HepG2 (cell line): ENCODE measurements at regions not wholly inside any gene's neighbourhood (a gene's known extent, or its start where the extent isn't known, plus 50 kb on each side); places are given as distances from the start of the nearest gene placed in this dataset.

Source experiments
- ATAC-seq: fragments of 200-7000 bp; cut with Tn5 transposase; 3 replicates; pipeline ENCODE4 v1.9.1; 2020; ENCODE audit warnings: mild to moderate bottlenecking, moderate library complexity
- BruUV-seq: library from RNA; stranded (reverse); fragments of 400-500 nt; replicated peaks from 2 replicates; lab custom pipeline; 2021; lab: Mats Ljungman, UMichigan
- CTCF ChIA-PET: fragments of 300-600 bp; formaldehyde crosslinking; extraction: SDS; loops from one replicate; lab custom pipeline; 2021; ENCODE audit warnings: low total read pairs, inconsistent platforms, low intra/inter-chr PET ratio; lab: Yijun Ruan, JAX
- POLR2A ChIA-PET: fragments of 350-600 bp; sonication (Branson Sonifier 250); formaldehyde crosslinking; loops from one replicate; lab custom pipeline; 2020; ENCODE audit warnings: antibody characterized with exemption, inconsistent platforms; lab: Yijun Ruan, JAX
- DNase-seq: peaks from one replicate; pipeline ENCODE4 v3.0.0-alpha.2; 2015; ENCODE audit warnings: low spot score
- FAIRE-seq: peaks from 3 replicates; lab custom pipeline; 2011; peaks lifted over from hg19 to GRCh38; lab: Jason Lieb, UNC
- H2AFZ ChIP-seq: one replicate; pipeline ENCODE4 v1.6.1; 2011; ENCODE audit warnings: low read length, inconsistent platforms
- H3K27ac ChIP-seq: fragments of 300-600 bp; 3 replicates; pipeline ENCODE4 v1.8.0; 2011; ENCODE audit warnings: mixed run types, mild to moderate bottlenecking, mixed read lengths, low read length, inconsistent platforms; ENCODE audit not compliant: insufficient read depth; ENCODE audit errors: extremely low read length
- H3K27me3 ChIP-seq, 2 experiments: fragments of 200-600 bp in 1 of 2; 2 replicates in 1 of 2; 3 replicates in 1 of 2; pipeline versions ENCODE4 v1.6.0 to v1.8.0; 2011; ENCODE audit warnings: low read length in 2 of 2, mild to moderate bottlenecking in 2 of 2, moderate library complexity in 2 of 2, inconsistent platforms in 1 of 2; ENCODE audit not compliant: insufficient read depth in 2 of 2, control insufficient read depth in 1 of 2
- H3K36me3 ChIP-seq, 2 experiments: fragments of 200-600 bp in 1 of 2; replicated peaks in 1 of 2; 2 replicates in 1 of 2; 3 replicates in 1 of 2; pipeline versions ENCODE4 v1.5.1 to v1.8.0; 2011; ENCODE audit warnings: low read length in 2 of 2, inconsistent platforms in 1 of 2; ENCODE audit not compliant: insufficient read depth in 2 of 2, control insufficient read depth in 1 of 2
- H3K4me1 ChIP-seq: 2 replicates; pipeline ENCODE4 v1.5.1; 2012; ENCODE audit warnings: low read length, inconsistent platforms; ENCODE audit not compliant: insufficient read depth
- H3K4me2 ChIP-seq: 2 replicates; pipeline ENCODE4 v1.6.0; 2011; ENCODE audit warnings: low read depth, low read length, inconsistent platforms
- H3K4me3 ChIP-seq, 3 experiments: fragments of 200-600 bp in 1 of 3; sonication (generic), shearing (Covaris generic) in 1 of 3; replicated peaks in 1 of 3; 2 replicates each; pipeline ENCODE4 v1.5.1; 2011 to 2016; ENCODE audit warnings: low read length in 3 of 3, inconsistent platforms in 2 of 3, low read depth in 2 of 3, mild to moderate bottlenecking in 2 of 3, control low read depth in 1 of 3, mixed read lengths in 1 of 3; ENCODE audit not compliant: insufficient read depth in 1 of 3
- H3K79me2 ChIP-seq: one replicate; pipeline ENCODE4 v1.6.1; 2011; ENCODE audit warnings: low read length, inconsistent platforms; ENCODE audit not compliant: insufficient read depth
- H3K9ac ChIP-seq: 2 replicates; pipeline ENCODE4 v1.6.0; 2011; ENCODE audit warnings: mild to moderate bottlenecking, low read depth, low read length, inconsistent platforms; ENCODE audit not compliant: insufficient read depth
- H3K9me3 ChIP-seq: 2 replicates; pipeline ENCODE4 v1.5.1; 2012; ENCODE audit warnings: mild to moderate bottlenecking, low read length
- H4K20me1 ChIP-seq: 2 replicates; pipeline ENCODE4 v1.6.0; 2011; ENCODE audit warnings: inconsistent platforms, mild to moderate bottlenecking, low read length, moderate library complexity; ENCODE audit not compliant: insufficient read depth
- ATF7 ChIP-seq, 2 experiments: fragments of 450-650 bp in 1 of 2; sonication (generic) in 1 of 2; formaldehyde crosslinking in 1 of 2; IDR thresholded peaks; 2 replicates each; pipeline versions ENCODE4 v1.4.0 to v1.6.1; 2016 to 2020; ENCODE audit warnings: antibody characterized with exemption in 1 of 2, mild to moderate bottlenecking in 1 of 2, missing genetic modification reagents in 1 of 2
- BRCA1 ChIP-seq: sonication (generic); formaldehyde crosslinking; IDR thresholded peaks from 2 replicates; pipeline ENCODE4 v1.4.0; 2020; ENCODE audit warnings: missing genetic modification reagents
- CBX5 ChIP-seq: sonication (generic); formaldehyde crosslinking; IDR thresholded peaks from 2 replicates; pipeline ENCODE4 v1.4.0; 2020; ENCODE audit warnings: missing genetic modification reagents, borderline replicate concordance
- DNMT3B ChIP-seq: conservative IDR thresholded peaks from 2 replicates; pipeline ENCODE4 v1.6.1; 2016; ENCODE audit warnings: missing biosample characterization, control low read depth
- DRAP1 ChIP-seq: IDR thresholded peaks from 2 replicates; pipeline ENCODE4 v1.6.1; 2016; ENCODE audit warnings: missing genetic modification reagents, missing compliant biosample characterization
- ETV5 ChIP-seq: IDR thresholded peaks from 2 replicates; pipeline ENCODE4 v1.6.1; 2018; ENCODE audit warnings: missing biosample characterization, missing genetic modification reagents, inconsistent platforms, borderline replicate concordance
- MAX ChIP-seq: IDR thresholded peaks from 2 replicates; pipeline ENCODE4 v1.6.1; 2012; ENCODE audit warnings: inconsistent platforms
- NFYB ChIP-seq: sonication (generic); formaldehyde crosslinking; IDR thresholded peaks from 2 replicates; pipeline ENCODE4 v1.4.0; 2020; ENCODE audit warnings: missing genetic modification reagents
- SMARCE1 ChIP-seq: fragments of 450-650 bp; IDR thresholded peaks from 2 replicates; pipeline ENCODE4 v1.6.1; 2017; ENCODE audit warnings: borderline replicate concordance
- ZNF235 ChIP-seq: sonication (generic); formaldehyde crosslinking; IDR thresholded peaks from 2 replicates; pipeline ENCODE4 v1.8.1; 2023; ENCODE audit warnings: mild to moderate bottlenecking, missing genetic modification reagents, borderline replicate concordance
- ZNF501 ChIP-seq: sonication (generic); formaldehyde crosslinking; IDR thresholded peaks from 2 replicates; pipeline ENCODE4 v1.5.1; 2020; ENCODE audit warnings: mild to moderate bottlenecking, moderate library complexity, missing genetic modification reagents
- ZNF780A ChIP-seq: sonication (generic); formaldehyde crosslinking; IDR thresholded peaks from 2 replicates; pipeline ENCODE4 v1.8.0; 2022; ENCODE audit warnings: mild to moderate bottlenecking, missing genetic modification reagents, moderate library complexity
- ZSCAN25 ChIP-seq: sonication (generic); formaldehyde crosslinking; IDR thresholded peaks from 2 replicates; pipeline ENCODE4 v1.8.0; 2022; ENCODE audit warnings: mild to moderate bottlenecking, missing genetic modification reagents
- WGBS: methylation state at CpG from one replicate; pipeline ENCODE4 v1.1.6; 2017; ENCODE audit warnings: low lambda C conversion rate; 5-methylcytosine and 5-hydroxymethylcytosine counted together
- in situ Hi-C: cut with HindIII; loops from 2 replicates; pipeline ENCODE4 v1.10.0; 2017; ENCODE audit warnings: low pct_unique_long_range_greater_than_20kb; ENCODE audit not compliant: extremely low pct_ligation_motif_present
- intact Hi-C: fragments of 100-400 bp; cut with micrococcal nuclease; formaldehyde crosslinking; loops from one replicate; pipeline ENCODE4 v1.10.0; 2022; ENCODE audit not compliant: unreplicated experiment
- TF ChIP-seq, protein P1 (sequence below): sonication (generic); formaldehyde crosslinking; IDR thresholded peaks from 2 replicates; pipeline ENCODE4 v1.5.0; 2020; ENCODE audit warnings: missing genetic modification reagents

DNA sequence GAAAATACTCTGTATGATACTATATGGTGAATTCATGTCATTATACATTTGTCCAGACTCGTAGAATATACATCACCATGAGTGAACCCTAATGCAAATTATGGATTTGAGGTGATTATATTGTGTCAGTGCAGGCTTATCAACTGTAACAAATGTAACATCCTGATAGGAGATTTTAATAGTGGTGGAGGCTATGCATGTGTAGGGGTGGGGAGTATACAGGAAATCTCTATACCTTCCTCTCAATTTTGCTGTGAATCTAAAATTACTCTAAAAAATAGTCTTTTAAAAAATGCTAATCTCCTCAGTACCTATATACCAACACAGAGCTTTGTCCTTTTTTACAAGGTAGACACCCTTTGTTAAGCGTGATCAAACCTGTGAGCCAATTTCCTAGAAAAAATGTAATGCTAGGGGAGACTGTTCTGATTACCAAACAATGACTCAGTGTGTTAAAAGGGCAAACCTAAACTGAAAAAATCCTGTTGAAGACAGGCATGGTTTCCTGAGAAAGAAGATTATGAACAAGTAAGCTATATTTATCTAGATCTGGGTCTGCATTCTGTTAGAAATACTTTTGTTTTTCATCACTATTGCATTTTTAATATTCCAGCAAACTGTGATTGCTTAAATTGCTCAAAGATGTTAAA is 170.9 kb downstream of the DUSP6 start (continued):
- no peak for TF ChIP-seq ZNF235
- no peak for TF ChIP-seq SMARCE1
- TF ChIP-seq NFYB (CRISPR knock-in tag), result no peak
- no peak for TF ChIP-seq ZNF501 (CRISPR knock-in tag)
- no peak for TF ChIP-seq DRAP1 (CRISPR knock-in tag)
- no peak for TF ChIP-seq ZSCAN25 (CRISPR knock-in tag)

GRCh38 chr12:89180496-89180895 is 171.8 kb downstream of the DUSP6 start:
- no peak overlapping the region for H3K27ac ChIP-seq
- no TSS peak for BruUV-seq
- no peak for ATAC-seq

More at GRCh38 chr12:89180496-89180895, 171.8 kb downstream of the DUSP6 start:
- intact Hi-C loops (no loop called here), in situ Hi-C loops (no loop called here)
- FAIRE-seq, result no peak
- no peaks in the 10 kb centered on the region for H3K36me3 ChIP-seq
- no peak for TF ChIP-seq CBX5 (CRISPR knock-in tag)
- no peak for TF ChIP-seq DNMT3B
- TF ChIP-seq ETV5 (CRISPR knock-in tag), result no peak
- no peak for TF ChIP-seq BRCA1 (CRISPR knock-in tag)
- no peak for TF ChIP-seq MAX
- TF ChIP-seq, protein P1, sequence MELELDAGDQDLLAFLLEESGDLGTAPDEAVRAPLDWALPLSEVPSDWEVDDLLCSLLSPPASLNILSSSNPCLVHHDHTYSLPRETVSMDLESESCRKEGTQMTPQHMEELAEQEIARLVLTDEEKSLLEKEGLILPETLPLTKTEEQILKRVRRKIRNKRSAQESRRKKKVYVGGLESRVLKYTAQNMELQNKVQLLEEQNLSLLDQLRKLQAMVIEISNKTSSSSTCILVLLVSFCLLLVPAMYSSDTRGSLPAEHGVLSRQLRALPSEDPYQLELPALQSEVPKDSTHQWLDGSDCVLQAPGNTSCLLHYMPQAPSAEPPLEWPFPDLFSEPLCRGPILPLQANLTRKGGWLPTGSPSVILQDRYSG (CRISPR knock-in tag), result no peak
- TF ChIP-seq ZNF780A (CRISPR knock-in tag), result no peak
- no peak for TF ChIP-seq ATF7 (IDR thresholded peaks at IDR 0.05)
- TF ChIP-seq ATF7 (CRISPR knock-in tag; IDR thresholded peaks at IDR 0.05), result no peak
- H3K4me3 ChIP-seq, result no peak overlapping the region
- ChIA-PET POLR2A (no interaction called here), CTCF (no interaction called here)
- 12% methylated on average over 2 of the region's 2 CpGs for WGBS
- H2AFZ ChIP-seq, result no peak overlapping the region
- no peaks in the 10 kb centered on the region for H3K79me2 ChIP-seq
- no peak overlapping the region for H3K9ac ChIP-seq
- H3K4me2 ChIP-seq, result no peak overlapping the region
- DNase-seq, result no peak
- H3K4me1 ChIP-seq, result no peaks in the 10 kb centered on the region
- no peaks in the 10 kb centered on the region for H3K27me3 ChIP-seq
- H4K20me1 ChIP-seq, result no peaks in the 10 kb centered on the region
- H3K9me3 ChIP-seq, result no peaks in the 10 kb centered on the region
